Globus pallidus (tissue), 1 donor: ENCODE measurements at regions not wholly inside any gene's neighbourhood (a gene's known extent, or its start where the extent isn't known, plus 50 kb on each side); places are given as distances from the start of the nearest gene placed in this dataset.

Source experiments
- DNase-seq: peaks from one replicate; pipeline ENCODE4 v3.0.0-alpha.2; 2015; ENCODE audit warnings: low spot score

DNA sequence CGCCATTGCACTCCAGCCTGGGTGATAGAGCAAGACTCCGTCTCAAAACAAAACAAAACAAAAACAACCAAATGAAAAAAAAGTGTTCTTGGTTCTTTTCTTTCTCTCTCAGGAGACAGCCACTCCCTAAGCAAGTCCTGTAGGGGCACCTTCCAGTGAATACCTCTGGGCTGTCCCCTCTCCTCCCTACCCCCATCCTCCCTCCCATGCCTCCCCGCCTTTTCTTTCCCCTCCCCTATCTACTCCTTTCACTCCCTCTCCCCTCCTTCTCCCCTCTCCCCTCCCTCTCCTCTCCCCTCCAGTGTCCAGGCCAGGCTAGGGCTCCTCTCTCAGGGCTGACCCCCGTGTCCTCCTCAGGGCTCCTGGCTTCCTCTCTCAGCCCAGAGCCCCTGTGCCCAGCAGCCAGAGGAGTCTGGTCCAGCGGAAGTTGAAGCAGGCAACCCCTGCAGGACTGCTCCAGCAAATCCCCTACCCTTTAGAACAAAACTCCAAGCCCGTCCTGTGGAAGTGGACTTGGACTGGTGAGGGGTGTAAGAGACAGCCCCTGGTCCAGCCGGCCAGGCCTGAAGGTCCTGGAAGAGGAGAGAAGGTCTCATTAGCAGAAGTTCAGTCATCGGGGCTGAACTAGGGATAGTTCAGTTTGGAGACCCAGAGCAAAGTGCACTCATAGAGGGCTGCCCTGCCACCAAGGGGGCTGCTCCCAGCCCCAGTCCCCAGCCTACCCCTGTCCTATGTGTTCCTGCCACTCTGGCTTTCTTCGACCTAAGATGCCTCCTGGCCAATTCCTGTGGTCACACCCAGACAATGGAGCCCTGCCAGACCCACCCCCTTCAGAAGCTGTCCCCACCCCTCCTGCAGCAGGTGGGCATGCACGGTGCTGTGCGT is 79.8 kb upstream of the IQSEC1 start:
- no peak for DNase-seq

DNA sequence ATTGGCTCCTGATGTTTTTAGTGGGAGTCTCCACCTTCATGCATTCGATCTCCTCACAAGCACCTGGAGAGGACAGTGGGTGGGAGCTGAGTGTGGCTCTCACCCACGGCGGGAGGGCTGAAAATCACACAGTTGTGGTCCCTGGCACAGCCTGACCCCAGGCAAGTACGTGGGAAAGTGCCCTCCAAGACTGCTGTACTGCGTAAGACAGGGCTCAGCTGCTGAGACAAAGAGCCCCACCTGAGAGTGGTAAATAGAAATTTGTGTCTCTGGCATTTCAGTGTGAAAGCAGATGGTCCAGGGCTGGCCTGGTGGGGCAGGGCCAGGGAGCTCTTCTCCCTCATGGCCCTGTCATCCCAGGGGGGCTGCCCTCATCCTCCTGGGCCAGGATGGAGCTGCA is 77.4 kb upstream of the IQSEC1 start:
- DNase-seq: no peak

DNA sequence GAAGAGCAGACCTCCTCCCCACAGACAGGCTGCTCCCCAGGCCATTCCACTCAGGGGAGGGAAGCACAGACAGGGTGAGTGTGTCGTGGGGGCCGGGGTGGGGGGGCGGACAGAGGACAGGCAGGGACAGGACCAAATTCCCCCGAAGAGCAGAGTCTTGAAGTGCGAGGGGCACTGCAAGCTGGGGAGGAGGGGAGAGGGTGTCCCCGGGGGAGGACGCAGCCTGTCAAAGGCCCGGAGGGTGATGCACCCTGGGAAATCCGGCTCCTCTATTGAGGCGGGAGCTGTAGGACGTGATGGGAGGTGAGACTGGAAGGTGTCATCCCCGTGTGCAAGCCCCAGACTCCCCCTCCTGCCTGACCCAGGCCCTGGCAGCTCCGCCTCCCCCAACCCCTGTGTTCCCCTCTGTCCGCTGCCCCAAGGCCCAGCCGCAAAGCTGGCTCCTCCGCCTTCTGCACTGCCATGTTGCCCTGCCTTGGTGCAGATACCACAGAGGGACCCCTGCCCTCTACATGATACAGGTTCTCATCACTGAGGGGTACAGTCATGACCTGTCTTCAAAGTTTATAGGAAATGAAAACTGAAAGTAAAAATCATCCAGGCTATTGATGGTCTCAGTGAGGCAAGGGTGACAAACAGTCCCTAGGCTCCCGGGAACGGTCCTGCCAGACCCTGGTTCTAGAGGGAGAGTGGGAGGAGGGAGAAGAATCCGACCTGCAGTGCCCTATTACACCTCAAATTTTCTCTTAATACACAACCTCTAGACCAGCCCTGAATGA is 76.3 kb upstream of the IQSEC1 start:
- DNase-seq: no peak

DNA sequence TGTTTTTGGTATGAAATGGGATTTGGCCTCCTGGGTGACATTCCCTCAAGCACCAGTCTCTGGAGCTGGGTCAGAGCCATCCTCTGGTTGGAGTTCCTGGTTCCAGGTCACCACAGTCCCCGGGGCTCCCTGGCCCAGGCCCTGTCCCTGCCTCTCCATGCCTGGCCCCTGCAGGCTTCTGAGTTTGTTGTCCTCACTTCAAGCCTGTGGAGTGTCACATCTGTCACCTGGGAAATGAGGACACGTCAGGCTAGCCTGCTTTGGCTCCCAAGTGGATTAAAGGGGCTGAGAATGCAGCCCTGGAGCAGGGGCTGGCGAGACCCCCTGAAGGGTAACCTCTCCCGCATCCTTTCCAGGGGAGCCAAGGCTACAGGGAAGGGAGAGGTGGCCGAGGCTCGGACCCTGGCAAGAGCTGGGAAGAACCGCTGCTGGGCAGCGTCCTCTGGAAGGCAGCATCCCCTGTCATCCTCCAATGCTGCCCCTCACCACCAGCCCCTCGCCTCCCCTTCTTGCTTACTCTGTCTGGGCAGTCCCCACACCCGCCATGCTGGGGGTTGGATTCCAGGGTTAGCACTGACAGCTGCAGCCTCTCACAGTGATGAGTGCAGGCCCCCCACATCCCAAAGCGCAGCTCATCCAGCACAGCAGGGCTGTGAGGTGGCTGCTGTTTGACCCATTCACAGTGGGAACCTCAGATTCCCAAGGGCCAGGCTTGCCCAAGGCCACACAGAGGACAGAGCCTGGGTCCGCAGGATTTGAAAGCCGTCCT is 75.5 kb upstream of the IQSEC1 start:
- DNase-seq: no peak

DNA sequence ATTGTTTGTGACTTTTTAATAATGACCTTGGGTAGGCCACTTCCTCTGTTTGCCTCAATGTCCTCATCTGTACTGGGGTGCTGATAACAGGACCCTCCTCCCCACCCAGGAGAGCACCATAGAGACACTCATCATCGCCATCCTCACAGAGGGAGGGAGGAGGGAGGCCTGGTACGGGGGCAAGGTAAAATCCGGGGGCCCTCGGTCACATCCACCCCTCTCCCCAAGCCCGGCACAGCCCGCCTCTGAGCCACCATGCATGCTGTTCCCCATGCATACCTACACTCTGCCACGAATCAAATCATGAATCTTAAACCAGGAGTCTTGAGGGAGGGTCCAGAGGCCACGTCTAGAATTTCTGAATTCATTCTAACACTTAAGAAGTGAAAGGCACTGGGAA is 74.9 kb upstream of the IQSEC1 start:
- DNase-seq: no peak

DNA sequence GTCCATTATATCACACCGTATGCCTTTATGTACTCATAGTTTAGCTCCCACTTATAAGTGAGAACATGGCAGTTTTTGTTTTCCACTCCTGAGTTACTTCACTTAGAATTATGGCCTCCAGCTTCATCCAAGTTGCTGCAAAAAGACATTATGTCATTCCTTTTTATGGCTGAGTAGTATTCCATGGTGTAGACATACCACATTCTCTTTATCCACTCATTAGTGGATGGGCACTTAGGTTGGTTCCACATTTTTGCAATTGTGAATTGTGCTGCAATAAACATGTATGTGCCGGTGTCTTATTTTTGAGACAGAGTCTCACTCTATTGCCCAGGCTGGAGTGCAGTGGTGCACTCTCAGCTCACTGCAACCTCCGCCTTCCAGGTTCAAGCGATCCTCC is 74.1 kb upstream of the IQSEC1 start:
- no peak for DNase-seq

DNA sequence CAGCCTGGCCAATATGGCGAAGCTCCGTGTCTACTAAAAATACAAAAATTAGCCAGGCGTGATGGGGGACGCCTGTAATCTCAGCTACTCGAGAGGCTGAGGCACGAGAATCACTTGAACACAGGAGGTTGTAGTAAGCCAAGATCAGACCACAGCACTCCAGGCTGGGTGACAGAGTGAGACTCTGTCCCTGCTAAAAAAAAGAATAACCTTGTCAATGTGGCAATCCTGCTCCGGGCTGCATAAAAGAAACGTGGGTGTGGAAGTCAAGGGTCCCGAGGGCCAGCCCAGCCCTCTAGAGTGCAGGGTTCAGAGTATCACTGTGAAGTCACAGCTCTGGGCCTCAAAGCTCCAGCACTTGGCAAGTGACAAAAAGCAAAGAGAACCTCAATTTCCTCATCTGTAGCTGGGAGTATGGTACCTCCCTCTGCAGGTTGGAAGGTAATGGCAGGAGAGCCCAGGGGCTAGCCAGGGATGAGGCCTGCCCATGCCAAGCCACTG is 73.5 kb upstream of the IQSEC1 start:
- no peak for DNase-seq

DNA sequence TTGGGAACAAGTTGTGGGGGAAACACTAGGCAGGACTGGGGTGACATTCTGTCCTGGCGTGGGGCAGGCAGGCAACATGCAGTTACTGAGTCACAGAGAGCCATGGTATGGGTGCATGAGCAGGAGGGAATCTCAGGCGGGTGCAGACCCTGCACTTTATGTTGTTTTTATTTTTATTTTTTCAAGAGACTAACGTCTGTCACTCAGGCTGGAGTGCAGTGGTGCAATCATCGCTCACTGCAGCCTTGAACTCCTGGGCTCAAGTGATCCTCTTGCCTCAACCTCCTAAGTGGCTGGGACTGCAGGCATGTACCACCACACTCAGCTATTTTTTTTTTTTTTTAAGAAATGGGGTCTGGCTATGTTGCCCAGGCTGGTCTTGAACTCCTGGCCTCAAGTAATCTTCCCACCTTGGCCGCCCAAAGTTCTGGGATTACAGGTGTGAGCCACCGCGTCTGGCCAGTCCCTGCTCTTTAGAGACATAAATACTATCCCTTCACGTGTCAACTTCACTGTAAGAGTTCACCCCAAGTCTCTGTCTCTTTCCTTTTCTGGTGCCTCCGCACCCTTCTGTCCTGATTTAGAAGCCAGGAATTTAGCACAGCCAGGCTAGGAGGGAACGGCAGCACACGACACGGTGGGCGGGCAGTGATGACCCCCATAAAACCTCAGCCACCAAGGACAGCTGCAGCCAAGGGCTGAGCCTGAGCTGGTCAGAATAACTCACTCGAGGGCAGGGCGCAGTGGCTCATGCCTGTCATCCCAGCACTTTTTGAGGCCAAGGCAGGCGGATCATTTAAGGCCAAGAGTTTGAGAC is 72.8 kb upstream of the IQSEC1 start:
- no peak for DNase-seq

DNA sequence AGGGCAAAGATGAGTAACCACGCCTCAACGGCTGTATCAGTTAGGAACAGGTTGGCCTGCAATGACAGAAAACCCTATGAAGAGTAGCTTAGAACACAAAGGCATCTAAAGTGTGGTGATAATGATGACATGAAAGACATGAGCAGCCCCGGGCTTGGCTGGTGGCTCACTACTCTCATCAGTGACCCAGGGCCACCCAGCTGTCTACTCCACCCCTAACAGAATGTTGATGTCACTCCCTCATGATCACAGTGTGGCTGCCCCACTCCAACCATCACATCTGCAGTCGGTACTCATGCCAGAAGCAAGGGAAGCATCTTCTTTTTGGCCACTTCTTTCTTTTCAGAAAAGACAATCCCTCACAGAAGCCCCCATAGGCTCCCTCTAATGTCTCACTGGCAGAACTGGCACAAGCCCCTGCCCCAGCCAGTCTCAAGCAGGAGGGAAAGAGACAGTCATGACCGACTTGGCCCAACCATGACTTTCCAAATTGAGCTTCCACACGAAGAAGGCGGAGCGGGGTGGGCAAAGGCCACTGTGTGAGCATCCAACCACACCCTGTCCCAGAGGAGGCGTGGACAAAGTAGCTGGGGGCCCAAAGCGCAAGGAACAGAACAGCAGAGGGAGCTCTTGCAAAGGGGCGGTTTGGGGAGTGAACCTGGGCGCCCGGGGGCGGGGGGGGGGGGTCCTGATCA is 72.0 kb upstream of the IQSEC1 start:
- DNase-seq: no peak

DNA sequence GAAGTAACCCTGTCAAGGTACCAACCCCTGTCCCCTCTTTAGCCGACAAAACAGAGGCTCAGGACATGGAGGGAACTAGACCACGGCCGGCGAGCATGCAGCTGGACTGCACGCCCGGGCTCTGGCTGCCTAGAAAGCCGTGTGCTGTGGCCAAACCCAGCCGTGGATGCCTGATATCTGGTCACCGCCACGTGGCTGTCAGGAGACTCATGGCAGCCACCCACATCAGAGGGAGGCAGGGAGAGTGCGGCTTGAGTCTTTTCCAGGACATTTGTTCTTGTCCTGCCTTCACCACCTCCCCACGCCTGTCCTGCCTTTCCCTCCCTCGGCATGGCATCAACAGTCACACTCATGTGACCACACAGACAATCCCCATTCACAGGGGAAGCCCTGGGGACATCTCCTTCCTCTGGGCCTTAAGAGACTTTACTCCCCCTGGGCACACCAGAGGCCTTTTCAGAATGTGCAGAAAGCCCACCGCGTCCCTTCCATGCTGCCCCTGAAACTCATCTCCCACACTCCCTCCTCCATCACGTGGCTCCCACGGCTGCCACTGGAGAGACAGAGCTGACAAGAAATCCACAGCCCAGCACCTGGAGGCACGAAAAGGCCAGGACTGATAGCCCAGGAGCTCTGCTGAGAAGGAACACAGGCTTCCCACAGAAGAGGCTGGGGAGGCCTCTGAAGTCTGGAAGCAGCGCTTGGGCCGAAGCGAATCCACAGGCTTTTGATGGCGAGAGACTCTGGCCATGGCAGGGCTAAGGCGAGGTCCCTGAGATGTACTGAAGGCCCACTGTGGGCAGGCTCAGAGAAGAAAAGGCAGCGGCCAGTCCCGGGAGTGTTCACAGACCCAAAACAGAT is 71.2 kb upstream of the IQSEC1 start:
- DNase-seq: peak; percentile 32

DNA sequence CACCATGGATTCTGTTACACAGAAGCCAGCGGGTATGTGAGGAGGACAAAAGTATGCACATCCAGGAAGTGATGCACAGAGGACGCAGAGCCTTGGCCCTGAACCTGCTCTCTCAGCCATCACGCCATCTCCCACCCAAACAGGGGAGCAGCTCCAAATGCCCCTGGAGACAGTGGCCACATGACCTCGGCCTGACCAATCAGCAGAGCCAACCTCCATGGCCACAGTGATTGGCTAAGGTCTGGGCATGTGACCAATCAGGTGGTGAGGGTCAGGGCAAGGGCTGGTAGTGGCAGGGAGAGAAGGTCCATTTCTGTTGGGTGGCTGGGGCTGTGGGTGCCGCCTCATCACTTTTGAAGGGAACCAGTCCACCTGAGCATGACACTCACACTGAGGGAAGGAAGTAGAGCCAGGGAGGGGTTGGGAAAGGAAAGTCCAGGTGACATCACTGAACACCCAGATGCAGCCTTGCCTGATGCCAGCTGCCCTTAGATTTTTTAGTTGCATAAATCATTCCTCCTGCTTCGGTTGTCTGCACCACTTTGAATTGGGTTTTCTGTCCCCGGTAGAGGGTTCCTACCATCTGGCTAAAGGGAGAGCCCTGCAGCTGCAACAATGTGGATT is 70.3 kb upstream of the IQSEC1 start:
- DNase-seq: no peak

DNA sequence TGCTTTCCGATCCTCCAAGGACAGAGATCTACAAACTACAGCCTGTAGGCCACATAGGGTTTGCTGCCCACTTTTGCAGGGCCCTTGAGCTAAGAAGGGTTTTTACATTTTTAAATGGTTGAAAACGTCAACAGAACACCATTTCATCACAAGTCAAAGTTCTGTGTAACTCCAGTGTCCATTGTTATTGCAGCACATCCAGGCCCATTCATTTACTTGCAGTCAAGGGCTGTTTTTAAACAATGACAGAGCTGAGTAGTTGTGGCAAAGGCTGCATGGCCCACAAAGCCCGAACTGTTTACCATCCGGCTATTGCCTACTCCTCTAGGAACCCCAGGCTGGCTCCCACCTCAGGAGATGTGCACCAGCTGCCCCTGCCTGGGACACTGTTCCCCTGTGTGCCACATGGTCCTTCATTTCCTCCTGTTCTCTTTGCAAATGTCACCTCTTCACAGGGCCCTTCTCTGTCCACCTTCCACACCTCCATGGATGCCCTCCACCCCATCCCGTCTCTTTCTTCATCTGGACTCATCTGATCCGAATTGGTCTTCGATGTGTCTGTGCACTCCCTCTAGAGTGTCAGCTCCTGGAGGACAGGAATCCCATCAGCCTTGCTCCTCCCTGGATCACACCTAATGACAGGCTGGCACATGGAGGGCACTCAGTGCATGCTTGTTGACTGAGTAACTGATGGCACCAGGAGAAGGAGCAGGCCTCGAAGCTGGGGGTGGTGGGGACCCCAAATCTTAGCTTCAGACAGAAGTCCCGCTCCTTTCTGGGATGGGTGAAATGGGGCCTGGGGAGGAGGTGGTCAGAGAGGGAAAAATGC is 69.5 kb upstream of the IQSEC1 start:
- peak; percentile 22 for DNase-seq

DNA sequence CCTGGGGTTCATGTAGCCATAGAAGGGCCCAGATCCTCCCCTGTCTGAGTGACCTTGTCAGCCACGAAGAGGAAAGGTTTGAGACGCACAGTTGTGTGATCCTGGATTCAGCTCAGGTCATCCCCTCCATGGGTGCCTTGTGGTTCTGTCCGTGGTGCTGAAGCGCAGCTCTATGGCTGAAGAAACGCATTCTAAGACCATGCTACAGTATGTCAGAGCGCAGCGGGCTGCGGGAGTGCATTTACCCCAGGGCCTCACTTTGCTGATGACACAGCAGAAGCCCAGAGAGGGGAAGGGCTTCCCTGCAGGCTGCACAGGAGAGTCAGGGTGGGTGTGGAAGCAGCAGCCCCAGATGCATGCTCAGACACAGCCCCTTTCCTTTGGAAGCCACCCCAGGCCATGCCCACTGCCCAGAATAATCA is 68.8 kb upstream of the IQSEC1 start:
- DNase-seq: no peak

DNA sequence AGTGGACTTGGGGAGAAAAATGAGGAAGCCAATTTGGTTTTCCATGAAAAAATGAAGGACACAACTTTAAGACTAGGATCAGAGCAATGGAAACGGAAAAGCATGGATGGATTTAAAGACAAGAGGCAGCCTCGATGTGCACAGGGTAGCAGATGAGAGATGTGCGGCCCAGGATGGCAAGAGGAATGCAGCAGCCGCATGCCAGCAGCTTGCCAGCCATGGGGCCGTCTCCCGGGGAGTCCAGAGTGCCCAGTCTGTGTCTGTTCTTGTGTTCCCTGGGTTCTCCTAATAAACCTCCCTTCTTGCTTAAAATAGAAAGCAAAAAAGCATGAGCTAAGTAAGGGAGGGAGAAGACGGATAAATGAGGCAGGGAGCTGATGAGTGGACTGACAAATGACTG is 68.0 kb upstream of the IQSEC1 start:
- DNase-seq: no peak

DNA sequence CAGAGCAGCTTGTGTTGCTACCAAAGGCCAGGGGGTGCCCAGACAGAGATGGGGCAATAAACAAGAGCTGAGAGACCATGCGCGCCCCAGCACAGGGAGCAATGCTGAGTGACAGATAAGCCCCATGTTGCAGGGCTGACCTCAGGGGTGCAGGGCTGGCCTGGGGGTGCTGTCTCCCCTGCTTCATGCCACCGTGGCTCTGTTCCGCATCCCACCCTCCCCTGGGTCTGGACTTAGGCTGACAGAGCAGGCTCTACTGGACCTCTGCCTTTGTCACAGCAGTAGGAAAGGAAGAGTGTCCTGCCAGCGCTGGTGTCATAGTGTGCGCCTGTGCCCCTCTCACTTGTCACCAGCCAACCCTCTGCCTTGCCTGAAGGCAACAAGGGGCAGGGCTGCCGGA is 67.4 kb upstream of the IQSEC1 start:
- DNase-seq: no peak

DNA sequence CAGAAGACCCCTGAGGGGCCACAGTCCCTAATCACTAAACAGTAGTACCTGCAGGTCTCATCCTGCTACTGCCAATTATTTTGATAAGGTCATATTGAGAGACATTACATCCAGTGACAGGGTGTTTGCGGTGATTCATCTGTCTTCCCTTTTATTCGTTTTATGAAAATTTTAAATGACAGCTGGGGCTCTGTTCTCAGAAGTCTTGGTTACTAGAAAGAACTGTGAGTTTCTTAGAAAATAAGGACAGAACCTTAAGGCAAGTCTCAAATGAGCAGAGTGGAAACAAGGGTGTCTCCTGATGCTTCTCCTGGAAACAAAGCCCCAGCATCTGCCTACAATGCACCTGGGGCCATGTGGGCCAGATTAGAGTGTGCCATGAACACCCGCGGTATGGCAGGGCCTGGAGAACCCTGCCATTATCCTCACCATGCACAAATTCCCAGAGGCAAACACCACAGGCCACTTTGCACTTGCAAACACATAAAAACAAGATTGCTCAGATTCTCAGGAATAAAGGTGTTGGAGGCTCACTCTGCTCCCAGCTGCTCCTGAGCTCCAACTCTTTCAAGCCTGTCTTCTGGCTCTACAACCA is 66.3 kb upstream of the IQSEC1 start:
- DNase-seq: no peak

DNA sequence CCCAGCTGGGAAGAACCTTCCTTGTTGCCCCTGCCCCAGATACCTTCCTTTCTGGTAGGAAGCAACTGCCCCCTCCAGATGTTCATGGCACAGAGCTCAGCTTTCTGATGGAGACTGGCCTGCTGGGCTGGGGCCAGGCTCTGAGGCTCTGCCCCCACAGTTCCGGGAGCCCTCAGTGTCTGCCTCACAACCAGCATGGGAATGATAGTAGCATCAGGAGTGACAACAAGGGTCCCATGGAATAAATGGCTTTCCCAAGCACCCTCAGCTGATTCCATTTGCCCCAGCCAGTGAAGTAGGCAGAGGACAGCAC is 65.6 kb upstream of the IQSEC1 start:
- no peak for DNase-seq
